ENCODE measurements at regions not wholly inside any gene's neighbourhood (a gene's known extent, or its start where the extent isn't known, plus 50 kb on each side); places are given as distances from the start of the nearest gene placed in this dataset.
A peak's percentile ranks its signal among the peaks of the same experiment; 100 is the strongest.

- no peaks in the 10 kb centered on the region for H3K9me3 ChIP-seq (ENCODE audit: insufficient read depth, low read depth, low read length)
- peaks cover 0 to 9% of the 10 kb centered on the region in 2 experiments for H3K4me1 ChIP-seq (ENCODE audit: control insufficient read depth in 1 of 2, insufficient read depth in 2 of 2, low read length in 2 of 2)
- no peak overlapping the region for H3K4ac ChIP-seq (ENCODE audit: low read depth, low read length)
- H4K12ac ChIP-seq (ENCODE audit: low read depth, low read length) = no peak overlapping the region
- no peak overlapping the region for H3K18ac ChIP-seq (ENCODE audit: low read length)
- H3K14ac ChIP-seq (ENCODE audit: low read length) = no peak overlapping the region
- no peak overlapping the region for H2AK5ac ChIP-seq (ENCODE audit: low read length)
- no peak overlapping the region for H3K27ac ChIP-seq (ENCODE audit: low read depth, low read length)
- no peaks in the 10 kb centered on the region for H3K79me1 ChIP-seq (ENCODE audit: low read length)
- no peak overlapping the region for H4K91ac ChIP-seq (ENCODE audit: low read depth, low read length)
- H2BK120ac ChIP-seq (ENCODE audit: insufficient read depth, low read length, poor library complexity) = no peak overlapping the region
- WGBS (ENCODE audit: extremely low coverage, insufficient coverage, insufficient read length) = no CpG with 5 or more reads among the region's 8 CpGs
- no peak overlapping the region for H3K4me3 ChIP-seq (ENCODE audit: low read depth, low read length)
- no peaks in the 10 kb centered on the region for H3K79me2 ChIP-seq (ENCODE audit: control insufficient read depth, insufficient read depth, low read length, poor library complexity)
- H4K8ac ChIP-seq (ENCODE audit: low read depth, low read length) = no peak overlapping the region
- H3K27me3 ChIP-seq (ENCODE audit: insufficient read depth, low read length) = no peaks in the 10 kb centered on the region
- H2BK5ac ChIP-seq (ENCODE audit: low read depth, low read length, poor library complexity) = no peak overlapping the region
- no peak overlapping the region for H3K23ac ChIP-seq (ENCODE audit: low read length)
- H3K36me3 ChIP-seq (ENCODE audit: control insufficient read depth in 1 of 2, insufficient read depth in 2 of 2, low read length in 2 of 2) = no peaks in the 10 kb centered on the region
- no peak overlapping the region for H2BK12ac ChIP-seq (ENCODE audit: low read length)
- H2AFZ ChIP-seq (ENCODE audit: insufficient read depth, low read length, poor library complexity) = no peak overlapping the region
- H3K4me2 ChIP-seq (ENCODE audit: low read length) = no peak overlapping the region
- no peak overlapping the region for H3K9ac ChIP-seq (ENCODE audit: low read length)
- no peak for DNase-seq
Measured at GRCh38 chr16:79295162-79295561, 305.4 kb downstream of the MAF start.

DNA sequence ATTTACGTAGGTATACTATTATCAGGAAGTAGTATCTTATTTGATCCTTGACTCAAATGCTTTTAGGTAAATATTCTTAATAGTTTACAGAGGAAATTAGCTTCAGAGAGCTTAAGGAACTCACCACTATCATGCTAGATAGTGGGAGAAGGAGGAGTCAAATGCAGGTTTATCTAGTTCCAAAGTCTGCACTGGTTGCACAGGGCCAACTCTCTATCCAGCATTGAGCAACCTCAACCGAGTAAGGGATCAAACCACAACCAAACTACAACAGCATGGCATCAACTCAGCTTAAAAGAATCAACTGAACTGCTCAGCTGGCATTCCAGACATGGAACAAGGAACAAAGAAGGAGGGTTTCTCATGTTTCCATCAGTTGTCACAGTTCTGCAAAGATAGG lies 306.0 kb downstream of the MAF start:
- Histone ChIP-seq H3K79me2 (ENCODE audit: control insufficient read depth, insufficient read depth, low read length, poor library complexity) (no peaks in the 10 kb centered on the region), H3K27ac (ENCODE audit: low read depth, low read length) (no peak overlapping the region), H3K9me3 (ENCODE audit: insufficient read depth, low read depth, low read length) (no peaks in the 10 kb centered on the region), H4K8ac (ENCODE audit: low read depth, low read length) (no peak overlapping the region), H2AFZ (ENCODE audit: insufficient read depth, low read length, poor library complexity) (no peak overlapping the region), H3K14ac (ENCODE audit: low read length) (no peak overlapping the region), H3K9ac (ENCODE audit: low read length) (no peak overlapping the region), H3K4me2 (ENCODE audit: low read length) (no peak overlapping the region), H3K4me3 (ENCODE audit: low read depth, low read length) (no peak overlapping the region), H4K12ac (ENCODE audit: low read depth, low read length) (no peak overlapping the region), H3K27me3 (ENCODE audit: insufficient read depth, low read length) (no peaks in the 10 kb centered on the region), H2BK12ac (ENCODE audit: low read length) (no peak overlapping the region), H3K79me1 (ENCODE audit: low read length) (no peaks in the 10 kb centered on the region), H2AK5ac (ENCODE audit: low read length) (no peak overlapping the region), H3K4me1 (ENCODE audit: control insufficient read depth in 1 of 2, insufficient read depth in 2 of 2, low read length in 2 of 2) (peaks cover 0 to 9% of the 10 kb centered on the region in 2 experiments), H3K4ac (ENCODE audit: low read depth, low read length) (no peak overlapping the region), H3K23ac (ENCODE audit: low read length) (no peak overlapping the region), H2BK120ac (ENCODE audit: insufficient read depth, low read length, poor library complexity) (no peak overlapping the region), H4K91ac (ENCODE audit: low read depth, low read length) (no peak overlapping the region), H2BK5ac (ENCODE audit: low read depth, low read length, poor library complexity) (no peak overlapping the region), H3K18ac (ENCODE audit: low read length) (no peak overlapping the region), H3K36me3 (ENCODE audit: control insufficient read depth in 1 of 2, insufficient read depth in 2 of 2, low read length in 2 of 2) (no peaks in the 10 kb centered on the region)
- DNase-seq = peak; percentile 38 to 66
- WGBS (ENCODE audit: extremely low coverage, insufficient coverage, insufficient read length) = no CpG with 5 or more reads among the region's 2 CpGs

DNA sequence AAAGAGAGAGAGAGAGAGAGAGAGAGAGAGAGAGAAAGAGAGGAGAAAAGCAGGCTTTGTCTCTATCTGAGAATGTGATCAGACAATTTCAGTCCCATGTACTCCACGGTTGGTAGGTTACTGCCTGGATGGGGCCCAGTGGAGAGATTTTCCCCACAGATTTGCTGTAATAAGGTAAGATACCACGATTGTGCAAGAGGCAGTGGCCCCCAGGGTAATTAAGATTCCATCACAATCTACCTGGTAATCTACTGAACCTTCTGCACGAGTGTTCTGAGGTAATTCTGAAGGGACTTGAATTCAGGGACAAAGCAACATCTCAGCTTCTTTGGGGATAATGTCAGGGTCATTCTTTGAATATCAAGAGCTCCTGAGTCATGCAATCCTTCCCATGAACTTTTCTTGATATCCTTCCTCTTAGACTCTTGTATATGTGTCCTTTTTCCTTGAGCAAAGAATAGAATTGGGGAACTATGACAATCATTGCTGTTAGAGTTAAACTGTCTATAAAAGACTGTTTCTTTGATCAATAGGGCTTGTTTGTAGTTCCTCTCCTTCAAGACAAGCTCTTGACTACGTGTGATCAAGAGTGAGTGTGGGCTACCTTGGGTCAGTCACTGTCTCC lies 306.6 kb downstream of the MAF start:
- Histone ChIP-seq H3K4me2 (ENCODE audit: low read length) (no peak overlapping the region), H4K12ac (ENCODE audit: low read depth, low read length) (no peak overlapping the region), H3K79me1 (ENCODE audit: low read length) (no peaks in the 10 kb centered on the region), H2AK5ac (ENCODE audit: low read length) (no peak overlapping the region), H3K9ac (ENCODE audit: low read length) (no peak overlapping the region), H3K14ac (ENCODE audit: low read length) (no peak overlapping the region), H2AFZ (ENCODE audit: insufficient read depth, low read length, poor library complexity) (no peak overlapping the region), H3K4me1 (ENCODE audit: control insufficient read depth in 1 of 2, insufficient read depth in 2 of 2, low read length in 2 of 2) (peaks cover 0 to 7% of the 10 kb centered on the region in 2 experiments), H4K91ac (ENCODE audit: low read depth, low read length) (no peak overlapping the region), H3K27ac (ENCODE audit: low read depth, low read length) (no peak overlapping the region), H3K9me3 (ENCODE audit: insufficient read depth, low read depth, low read length) (no peaks in the 10 kb centered on the region), H4K8ac (ENCODE audit: low read depth, low read length) (no peak overlapping the region), H3K36me3 (ENCODE audit: control insufficient read depth in 1 of 2, insufficient read depth in 2 of 2, low read length in 2 of 2) (no peaks in the 10 kb centered on the region), H2BK12ac (ENCODE audit: low read length) (no peak overlapping the region), H2BK120ac (ENCODE audit: insufficient read depth, low read length, poor library complexity) (no peak overlapping the region), H3K23ac (ENCODE audit: low read length) (no peak overlapping the region), H3K4me3 (ENCODE audit: low read depth, low read length) (no peak overlapping the region), H3K27me3 (ENCODE audit: insufficient read depth, low read length) (no peaks in the 10 kb centered on the region), H3K18ac (ENCODE audit: low read length) (no peak overlapping the region), H3K4ac (ENCODE audit: low read depth, low read length) (no peak overlapping the region), H2BK5ac (ENCODE audit: low read depth, low read length, poor library complexity) (no peak overlapping the region), H3K79me2 (ENCODE audit: control insufficient read depth, insufficient read depth, low read length, poor library complexity) (no peaks in the 10 kb centered on the region)
- DNase-seq = peak; percentile 73 to 86
- no CpG with 5 or more reads among the region's 4 CpGs for WGBS (ENCODE audit: extremely low coverage, insufficient coverage, insufficient read length)

DNA sequence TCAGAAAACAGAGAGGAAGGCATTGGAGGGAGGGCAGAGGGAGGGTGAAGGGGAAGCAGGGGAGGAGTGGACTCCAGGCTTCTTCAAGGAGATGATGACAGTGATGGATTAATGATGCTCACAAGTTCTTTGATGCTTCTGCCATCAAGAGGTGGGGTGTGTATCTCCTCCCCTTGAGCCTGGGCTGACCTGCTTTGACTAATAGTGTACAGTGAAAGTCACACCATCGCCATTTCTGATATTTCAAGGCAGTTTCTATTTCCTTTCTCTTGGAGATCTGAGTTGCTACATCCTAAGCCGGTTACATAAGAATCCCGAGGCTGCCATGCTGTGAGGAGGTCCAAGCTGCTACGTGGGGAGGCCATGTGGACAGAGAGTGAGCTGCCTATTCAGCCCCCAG lies 312.5 kb downstream of the MAF start:
- no peak overlapping the region for H3K23ac ChIP-seq (ENCODE audit: low read length)
- DNase-seq = no peak
- no peaks in the 10 kb centered on the region for H3K4me1 ChIP-seq (ENCODE audit: control insufficient read depth in 1 of 2, insufficient read depth in 2 of 2, low read length in 2 of 2)
- H3K4me3 ChIP-seq (ENCODE audit: low read depth, low read length) = no peak overlapping the region
- H3K27me3 ChIP-seq (ENCODE audit: insufficient read depth, low read length) = no peaks in the 10 kb centered on the region
- WGBS (ENCODE audit: extremely low coverage, insufficient coverage, insufficient read length) = no CpG with 5 or more reads among the region's 4 CpGs
- no peaks in the 10 kb centered on the region for H3K9me3 ChIP-seq (ENCODE audit: insufficient read depth, low read depth, low read length)
- no peak overlapping the region for H3K9ac ChIP-seq (ENCODE audit: low read length)
- H3K79me1 ChIP-seq (ENCODE audit: low read length) = no peaks in the 10 kb centered on the region
- no peak overlapping the region for H2AK5ac ChIP-seq (ENCODE audit: low read length)
- H3K18ac ChIP-seq (ENCODE audit: low read length) = no peak overlapping the region
- no peak overlapping the region for H3K14ac ChIP-seq (ENCODE audit: low read length)
- no peak overlapping the region for H2BK120ac ChIP-seq (ENCODE audit: insufficient read depth, low read length, poor library complexity)
- no peak overlapping the region for H4K91ac ChIP-seq (ENCODE audit: low read depth, low read length)
- H4K12ac ChIP-seq (ENCODE audit: low read depth, low read length) = no peak overlapping the region
- H3K4ac ChIP-seq (ENCODE audit: low read depth, low read length) = no peak overlapping the region
- no peak overlapping the region for H2BK5ac ChIP-seq (ENCODE audit: low read depth, low read length, poor library complexity)
- no peak overlapping the region for H3K27ac ChIP-seq (ENCODE audit: low read depth, low read length)
- no peak overlapping the region for H2AFZ ChIP-seq (ENCODE audit: insufficient read depth, low read length, poor library complexity)
- H3K36me3 ChIP-seq (ENCODE audit: control insufficient read depth in 1 of 2, insufficient read depth in 2 of 2, low read length in 2 of 2) = no peaks in the 10 kb centered on the region
- H3K4me2 ChIP-seq (ENCODE audit: low read length) = no peak overlapping the region
- no peak overlapping the region for H2BK12ac ChIP-seq (ENCODE audit: low read length)
- H4K8ac ChIP-seq (ENCODE audit: low read depth, low read length) = no peak overlapping the region
- H3K79me2 ChIP-seq (ENCODE audit: control insufficient read depth, insufficient read depth, low read length, poor library complexity) = no peaks in the 10 kb centered on the region

Measured in trophoblast cell (in vitro differentiated cells and primary cell).